GM12892 (cell line): ENCODE measurements at regions not wholly inside any gene's neighbourhood (a gene's known extent, or its start where the extent isn't known, plus 50 kb on each side); places are given as distances from the start of the nearest gene placed in this dataset.

Experiments used
- POLR2A ChIP-seq: IDR thresholded peaks from 2 replicates; pipeline ENCODE4 v1.6.1; 2011; ENCODE audit warnings: low read depth, low read length, control low read depth
- POLR2AphosphoS5 ChIP-seq: IDR thresholded peaks from 2 replicates; pipeline ENCODE4 v1.6.1; 2011; ENCODE audit warnings: low read depth, low read length, control low read depth
- TAF1 ChIP-seq: IDR thresholded peaks from 2 replicates; pipeline ENCODE4 v1.6.1; 2011; ENCODE audit warnings: low read depth, mild to moderate bottlenecking, control low read depth, low read length, borderline replicate concordance

DNA sequence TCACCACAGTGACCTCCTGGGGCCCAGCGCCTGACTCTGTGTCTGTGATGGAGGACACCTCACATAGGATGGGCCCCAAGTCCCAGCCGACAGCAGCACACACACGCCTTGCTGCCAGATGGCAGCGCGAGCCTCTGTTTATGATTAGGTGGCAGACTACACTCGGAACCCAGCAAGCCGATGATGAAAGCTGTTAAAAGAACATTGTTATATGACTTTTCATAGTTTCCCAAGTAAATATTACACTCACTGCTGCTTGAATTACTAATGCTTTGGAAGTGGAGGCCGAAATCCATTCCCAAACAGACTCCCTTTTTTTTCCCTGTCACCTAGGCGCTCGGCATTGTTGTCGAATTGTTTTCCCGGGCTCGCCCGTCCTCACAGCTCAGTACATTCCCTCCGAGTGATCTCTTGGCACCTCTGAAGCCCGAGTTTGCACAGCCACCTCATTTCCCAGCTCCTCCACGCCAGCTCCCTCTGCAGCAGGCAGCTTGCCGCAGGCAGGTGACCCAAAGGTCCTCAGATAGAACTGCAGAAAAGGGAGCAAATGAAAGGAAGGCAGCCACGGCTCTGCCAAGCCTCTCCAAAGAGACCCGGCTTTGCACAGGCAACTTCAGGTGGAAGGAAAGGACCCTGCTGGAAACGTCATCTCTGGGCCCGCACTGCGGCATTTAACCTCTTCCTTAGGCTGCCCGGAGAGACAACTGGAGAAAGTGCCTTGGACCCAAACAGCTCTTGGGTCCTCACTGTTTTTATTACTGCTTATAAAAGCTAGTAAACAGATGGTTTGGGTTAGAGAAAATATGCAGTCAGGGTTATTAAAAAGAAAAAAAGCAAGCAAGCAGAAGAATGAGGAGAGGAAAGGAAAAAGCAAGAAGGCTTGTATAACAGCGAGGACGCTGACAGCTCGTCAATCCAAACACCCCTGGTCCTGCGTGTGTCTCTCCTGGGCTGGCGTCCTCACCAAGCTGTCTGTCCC is 72.2 kb upstream of the SLC25A33 start:
- TF ChIP-seq POLR2A (no peak), POLR2AphosphoS5 (no peak), TAF1 (no peak)
